Stimulated activated CD8-positive, alpha-beta memory T cell treated with anti-CD3 and anti-CD28 coated beads, Interleukin-7, amount 100 ng/mL, for 4 hours (primary cell): ENCODE measurements at regions not wholly inside any gene's neighbourhood (a gene's known extent, or its start where the extent isn't known, plus 50 kb on each side); places are given as distances from the start of the nearest gene placed in this dataset.

Source experiments
- DNase-seq, 2 donors: peaks; one replicate each; pipeline ENCODE4 v3.0.0-alpha.2; 2020; ENCODE audit warnings: low read depth in 2 of 2

DNA sequence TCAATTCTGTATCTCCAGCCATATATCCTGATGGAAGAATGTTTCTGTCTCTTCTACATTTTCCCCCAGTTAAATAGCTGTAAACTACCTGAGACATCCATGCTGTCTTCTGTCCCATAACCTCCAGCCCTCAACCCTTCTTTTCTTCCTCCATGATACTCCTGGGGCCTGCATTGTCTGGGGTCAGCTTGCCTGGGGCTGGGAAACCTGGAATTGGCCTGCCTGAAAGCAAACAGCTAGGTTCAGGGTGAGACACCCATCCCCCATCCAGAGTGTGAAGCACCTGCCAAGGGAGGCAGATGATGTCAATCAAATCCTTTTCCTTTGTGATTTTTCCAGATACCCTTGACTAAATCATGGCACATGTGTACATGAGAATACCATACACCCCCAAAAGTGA lies 313.7 kb upstream of the MGAT5 start:
- no peak for DNase-seq

DNA sequence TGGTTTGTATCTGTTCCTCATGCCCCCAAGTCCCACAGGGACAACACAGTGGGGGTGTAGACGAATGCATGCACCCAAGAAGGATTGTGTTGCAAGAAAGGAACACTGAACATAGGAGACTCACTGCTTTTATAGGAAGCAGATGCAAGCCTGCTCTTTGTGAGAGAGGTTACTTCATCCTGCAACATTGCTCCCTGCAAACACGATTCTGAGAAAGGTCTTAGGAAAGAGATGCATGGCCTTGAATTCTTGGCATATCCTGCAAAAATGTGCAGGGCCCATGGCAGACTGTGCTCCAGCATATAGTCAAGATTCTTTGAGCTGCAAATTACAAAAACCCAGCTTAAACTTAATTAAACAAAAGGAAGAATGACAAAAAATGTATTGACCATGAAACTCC lies 312.2 kb upstream of the MGAT5 start:
- DNase-seq, result no peak

- DNase-seq, result no peak
Measured at GRCh38 chr2:133942398-133942797, 311.5 kb upstream of the MGAT5 start.

DNA sequence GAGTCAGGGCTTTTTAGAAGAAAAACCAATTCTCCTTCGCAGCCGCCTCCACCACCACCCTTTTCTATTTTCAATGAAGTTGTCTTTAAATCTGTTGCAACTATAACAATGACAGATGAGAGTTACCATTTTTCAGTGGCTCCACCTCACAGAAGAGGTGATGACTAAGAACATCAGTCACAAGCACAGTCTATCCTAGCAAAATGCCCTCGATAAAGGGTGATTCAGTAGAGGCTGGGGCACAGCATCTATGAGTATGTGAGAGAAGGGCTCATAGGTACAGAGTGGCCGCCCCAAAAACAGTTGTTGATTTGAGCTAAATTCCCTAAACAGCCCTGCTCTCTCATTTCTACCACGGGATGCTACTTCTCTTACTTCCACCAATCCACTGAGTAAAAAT lies 310.8 kb upstream of the MGAT5 start:
- no peak for DNase-seq

DNA sequence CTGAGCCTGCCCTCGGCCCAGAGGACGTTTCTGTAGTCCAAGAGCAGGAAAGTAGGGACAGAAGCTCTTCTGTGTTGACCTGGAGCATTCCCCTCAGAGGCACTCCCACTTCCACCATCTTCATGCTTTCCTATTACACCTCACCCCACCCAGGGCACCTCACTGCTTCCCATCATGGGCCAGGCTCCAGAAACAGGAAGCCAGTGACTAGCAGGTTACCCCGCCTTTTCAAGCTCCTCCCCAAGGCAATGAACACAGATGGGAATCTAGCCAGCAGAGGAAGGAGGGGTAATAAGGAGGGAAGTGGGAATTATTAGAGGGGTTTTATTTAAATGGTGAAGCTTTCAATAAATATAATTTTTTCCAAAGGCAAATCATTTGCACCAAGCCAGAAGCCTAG lies 308.8 kb upstream of the MGAT5 start:
- DNase-seq, result no peak

GRCh38 chr2:133947057-133947456 lies 306.8 kb upstream of the MGAT5 start:
- no peak for DNase-seq

DNA sequence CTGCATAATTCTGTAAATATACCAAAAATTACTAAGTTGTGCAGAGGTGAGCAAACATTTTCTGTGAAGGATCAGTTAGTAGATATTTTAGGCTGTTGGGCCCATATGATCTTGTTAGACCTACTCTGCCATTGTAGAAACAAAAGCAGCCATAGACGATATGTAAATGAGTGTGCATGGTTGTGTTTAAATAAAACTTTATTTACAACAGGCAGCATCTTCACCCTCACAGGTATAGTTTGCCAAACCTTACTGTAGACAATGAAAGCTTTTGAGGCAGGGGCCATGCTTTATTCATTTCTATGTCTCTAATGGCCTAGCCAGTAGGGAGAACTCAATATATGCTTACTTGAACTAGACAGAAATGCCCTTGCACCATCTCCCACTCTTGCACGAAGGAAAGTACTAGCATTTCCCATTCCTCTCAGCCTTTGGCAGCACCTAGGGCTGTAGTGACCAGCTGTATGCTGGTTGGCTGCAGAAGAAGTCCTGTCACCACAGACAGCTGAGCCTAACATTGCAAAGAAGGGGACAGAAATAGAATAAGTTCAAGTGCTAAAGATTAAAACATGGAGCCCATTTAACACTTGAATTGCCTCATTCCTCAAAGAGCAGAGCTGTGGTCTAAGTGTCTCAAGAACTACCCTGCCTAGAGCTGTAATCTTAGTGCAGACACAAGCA lies 305.1 kb upstream of the MGAT5 start:
- no peak for DNase-seq

GRCh38 chr2:133949595-133949994 lies 304.3 kb upstream of the MGAT5 start:
- no peak for DNase-seq

- no peak for DNase-seq
Measured at GRCh38 chr2:133951209-133951608, 302.7 kb upstream of the MGAT5 start.

DNA sequence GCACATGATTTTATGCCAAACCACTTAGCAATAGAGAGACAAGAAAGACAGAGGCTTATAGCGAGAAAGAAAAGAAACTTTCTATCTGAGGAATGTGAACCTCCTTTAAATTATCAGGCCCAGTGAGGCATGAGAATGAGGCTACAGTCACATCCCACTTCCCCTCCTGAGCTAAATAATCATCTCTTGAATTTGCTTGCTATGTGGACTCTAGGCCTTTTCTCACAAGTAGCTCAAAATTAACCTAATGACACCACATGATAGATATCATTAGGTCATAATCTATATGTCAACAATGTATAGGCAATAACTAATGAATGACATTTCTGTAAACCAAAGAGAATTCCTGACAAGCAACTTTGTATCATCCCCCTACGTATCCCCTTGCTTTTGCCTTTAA lies 301.5 kb upstream of the MGAT5 start:
- no peak for DNase-seq

GRCh38 chr2:133952896-133953295 lies 301.0 kb upstream of the MGAT5 start:
- DNase-seq, result no peak

GRCh38 chr2:133953524-133953923 lies 300.3 kb upstream of the MGAT5 start:
- DNase-seq, result no peak

GRCh38 chr2:133954636-133955035 lies 299.2 kb upstream of the MGAT5 start:
- DNase-seq, result no peak

- no peak for DNase-seq
Measured at GRCh38 chr2:133955169-133955568, 298.7 kb upstream of the MGAT5 start.

- no peak for DNase-seq
Measured at GRCh38 chr2:133956434-133956935, 297.4 kb upstream of the MGAT5 start.

GRCh38 chr2:133957724-133958480 lies 296.0 kb upstream of the MGAT5 start:
- DNase-seq, result no peak

GRCh38 chr2:133959066-133959465 lies 294.8 kb upstream of the MGAT5 start:
- DNase-seq, result no peak

GRCh38 chr2:133966720-133967304 lies 287.1 kb upstream of the MGAT5 start:
- no peak for DNase-seq

DNA sequence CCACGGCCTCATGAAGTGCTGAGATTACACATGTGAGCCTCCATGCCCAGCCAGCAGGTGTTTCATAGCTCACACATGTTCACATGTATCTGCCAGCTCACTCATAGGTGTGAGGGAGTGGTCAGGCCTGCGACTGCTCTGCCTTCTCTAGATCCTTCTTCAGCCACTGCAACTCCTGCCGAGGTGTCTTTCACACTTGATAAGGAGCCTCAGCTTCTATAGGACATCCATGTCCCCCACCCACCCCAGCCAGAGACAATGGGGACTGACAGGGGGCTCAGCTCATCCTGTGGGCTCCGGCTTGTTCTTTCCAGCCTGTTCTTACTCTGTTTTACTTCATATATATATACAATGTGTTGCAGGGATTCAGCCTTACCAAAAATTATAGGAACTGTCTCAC lies 286.5 kb upstream of the MGAT5 start:
- no peak for DNase-seq

- no peak for DNase-seq
Measured at GRCh38 chr2:133968446-133968845, 285.4 kb upstream of the MGAT5 start.

DNA sequence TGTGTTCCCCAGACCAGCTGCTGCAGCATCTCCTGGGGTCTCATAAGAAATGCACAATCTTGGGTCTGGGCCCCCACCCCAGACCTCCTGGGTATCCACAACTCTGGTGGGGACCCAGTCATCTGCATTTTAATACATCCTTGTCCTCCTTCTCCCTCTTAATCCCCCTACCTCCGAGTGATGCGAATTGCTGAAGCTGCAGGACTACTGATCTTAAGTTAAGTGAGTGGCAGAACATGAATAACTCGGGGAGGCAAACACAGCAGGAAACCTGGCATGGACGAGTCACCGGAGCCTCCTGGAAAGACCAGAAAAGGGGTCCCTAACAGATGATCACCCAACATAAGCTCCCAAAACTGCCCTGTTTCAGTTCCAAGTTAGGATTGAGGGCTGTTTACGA lies 283.2 kb upstream of the MGAT5 start:
- DNase-seq, result no peak

DNA sequence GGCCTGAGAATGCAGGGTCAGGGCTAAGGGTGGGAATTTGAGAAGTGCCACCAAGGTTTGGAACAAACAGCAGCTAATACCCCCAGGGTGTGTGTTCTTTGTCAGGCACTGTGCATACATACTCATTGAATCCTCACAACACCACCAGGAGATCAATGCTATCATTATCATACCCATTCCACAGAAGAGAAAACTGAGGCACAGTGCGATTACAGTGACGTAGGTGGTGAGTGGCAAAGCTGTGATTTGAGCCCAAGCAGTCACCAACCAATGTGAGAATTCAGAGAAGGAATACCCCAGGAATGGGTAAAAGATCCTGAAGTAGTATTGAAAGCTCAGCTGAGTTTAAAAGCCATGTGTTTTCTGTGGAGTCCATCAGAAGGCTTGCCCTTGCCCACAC lies 281.6 kb upstream of the MGAT5 start:
- DNase-seq, result no peak

DNA sequence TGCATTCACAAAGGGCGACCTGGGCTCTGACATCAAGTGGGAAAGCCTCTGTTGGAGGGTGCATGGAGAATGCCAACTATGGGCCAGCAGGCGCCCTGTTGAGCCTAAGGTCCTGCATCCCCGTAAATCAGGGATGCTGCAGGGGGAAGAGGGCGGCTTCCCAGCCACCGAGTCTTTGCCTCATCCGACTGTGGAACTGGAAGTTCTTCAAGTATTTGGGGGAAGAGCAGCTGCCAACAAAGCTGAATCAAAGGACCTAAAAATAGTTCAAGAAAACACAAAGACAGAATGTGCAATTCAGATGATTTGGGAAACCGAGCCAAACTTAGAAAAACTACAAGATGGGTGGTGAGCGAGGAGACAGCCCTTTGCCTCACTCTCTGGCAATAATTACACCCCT lies 281.1 kb upstream of the MGAT5 start:
- DNase-seq, result no peak
